GM06990 (cell line): ENCODE measurements at regions not wholly inside any gene's neighbourhood (a gene's known extent, or its start where the extent isn't known, plus 50 kb on each side); places are given as distances from the start of the nearest gene placed in this dataset.

Experiments
- DNase-seq: peaks from one replicate; pipeline ENCODE4 v3.0.0-alpha.2; 2011; ENCODE audit not compliant: insufficient read length; ENCODE audit errors: extremely low read depth
- H3K27me3 ChIP-seq: replicated peaks from 2 replicates; pipeline ENCODE4 v1.6.0; 2011; ENCODE audit warnings: low read length; ENCODE audit not compliant: control insufficient read depth, insufficient read depth
- H3K36me3 ChIP-seq: 2 replicates; pipeline ENCODE4 v1.5.1; 2011; ENCODE audit warnings: low read length; ENCODE audit not compliant: control insufficient read depth, insufficient read depth
- H3K4me3 ChIP-seq: replicated peaks from 2 replicates; pipeline ENCODE4 v1.5.1; 2011; ENCODE audit warnings: low read depth, mild to moderate bottlenecking, control low read depth, low read length
- CTCF ChIP-seq: IDR thresholded peaks from 2 replicates; pipeline ENCODE4 v1.5.1; 2011; ENCODE audit warnings: low read length, control low read depth, mild to moderate bottlenecking, inconsistent platforms; ENCODE audit not compliant: insufficient read depth, poor library complexity, severe bottlenecking

GRCh38 chr5:121152411-121152810 lies 688.3 kb downstream of the PRR16 start:
- no peaks in the 10 kb centered on the region for H3K27me3 ChIP-seq
- DNase-seq, result no peak
- no peak overlapping the region for H3K4me3 ChIP-seq
- no peaks in the 10 kb centered on the region for H3K36me3 ChIP-seq
- TF ChIP-seq CTCF, result no peak

- no peak for DNase-seq
Measured at GRCh38 chr5:121156565-121156964, 692.5 kb downstream of the PRR16 start.

GRCh38 chr5:121158451-121158850 lies 693.2 kb upstream of the FTMT start:
- H3K36me3 ChIP-seq, result no peaks in the 10 kb centered on the region
- no peaks in the 10 kb centered on the region for H3K27me3 ChIP-seq
- no peak for TF ChIP-seq CTCF
- H3K4me3 ChIP-seq, result no peak overlapping the region
- DNase-seq, result no peak

More at GRCh38 chr5:121156565-121156964, 692.5 kb downstream of the PRR16 start:
- Histone ChIP-seq H3K4me3 (no peak overlapping the region), H3K27me3 (no peaks in the 10 kb centered on the region), H3K36me3 (no peaks in the 10 kb centered on the region)
- TF ChIP-seq CTCF, result no peak

- H3K36me3 ChIP-seq, result no peaks in the 10 kb centered on the region
- H3K4me3 ChIP-seq, result no peak overlapping the region
- H3K27me3 ChIP-seq, result no peaks in the 10 kb centered on the region
- no peak for DNase-seq
- no peak for TF ChIP-seq CTCF
Measured at GRCh38 chr5:121160591-121160990, 691.1 kb upstream of the FTMT start.

- no peaks in the 10 kb centered on the region for H3K36me3 ChIP-seq
- H3K27me3 ChIP-seq, result no peaks in the 10 kb centered on the region
- no peak overlapping the region for H3K4me3 ChIP-seq
- no peak for DNase-seq
- no peak for TF ChIP-seq CTCF
Measured at GRCh38 chr5:121164632-121165031, 687.0 kb upstream of the FTMT start.

- Histone ChIP-seq H3K4me3 (no peak overlapping the region), H3K36me3 (no peaks in the 10 kb centered on the region), H3K27me3 (no peaks in the 10 kb centered on the region)
- DNase-seq, result no peak
- no peak for TF ChIP-seq CTCF
Measured at GRCh38 chr5:121171361-121171760, 680.3 kb upstream of the FTMT start.
